SU-DHL-6 (cell line): ENCODE measurements at regions not wholly inside any gene's neighbourhood (a gene's known extent, or its start where the extent isn't known, plus 50 kb on each side); places are given as distances from the start of the nearest gene placed in this dataset.

ENCODE experiments used
- H2AFZ ChIP-seq: fragments of 200-600 bp; sonication (generic); 2 replicates; pipeline ENCODE4 v1.6.1; 2014; ENCODE audit warnings: low read depth, mild to moderate bottlenecking, moderate library complexity, mixed read lengths, antibody characterized with exemption, low read length; ENCODE audit not compliant: severe bottlenecking
- H3F3A ChIP-seq: fragments of 200-600 bp; shearing (Covaris generic); 2 replicates; pipeline ENCODE4 v1.6.0; 2016; ENCODE audit warnings: antibody characterized with exemption, mild to moderate bottlenecking; ENCODE audit not compliant: insufficient read depth
- H3K27ac ChIP-seq: fragments of 200-600 bp; sonication (generic); 2 replicates; pipeline ENCODE4 v1.5.1; 2016; ENCODE audit warnings: low read depth, mild to moderate bottlenecking, low read length, moderate library complexity, mixed read lengths
- H3K27me3 ChIP-seq: fragments of 200-600 bp; sonication (generic), shearing (Covaris generic); 2 replicates; pipeline ENCODE4 v1.6.0; 2014; ENCODE audit warnings: mild to moderate bottlenecking, low read length
- H3K36me3 ChIP-seq: fragments of 200-600 bp; sonication (generic); 2 replicates; pipeline ENCODE4 v1.6.1; 2014; ENCODE audit warnings: mild to moderate bottlenecking, low read length, mixed read lengths
- H3K4me2 ChIP-seq: fragments of 300-600, 200-600 bp; shearing (Covaris generic), sonication (generic); 2 replicates; pipeline ENCODE4 v1.6.0; 2014; ENCODE audit warnings: low read length, low read depth, mild to moderate bottlenecking; ENCODE audit not compliant: poor library complexity, severe bottlenecking
- H3K4me3 ChIP-seq: fragments of 200-600 bp; sonication (generic); 2 replicates; pipeline ENCODE4 v1.5.1; 2014; ENCODE audit warnings: antibody characterized with exemption, low read length, mild to moderate bottlenecking, mixed read lengths; ENCODE audit not compliant: insufficient read depth, poor library complexity, severe bottlenecking
- H3K79me2 ChIP-seq: fragments of 200-600 bp; sonication (generic); 2 replicates; pipeline ENCODE4 v1.6.1; 2014; ENCODE audit warnings: mild to moderate bottlenecking, low read length, moderate library complexity; ENCODE audit not compliant: insufficient read depth
- H3K9ac ChIP-seq: fragments of 200-600 bp; sonication (generic); 2 replicates; pipeline ENCODE4 v1.7.0; 2014; ENCODE audit warnings: mild to moderate bottlenecking, low read length
- H3K9me2 ChIP-seq: fragments of 200-600 bp; sonication (generic); replicated peaks from 2 replicates; pipeline ENCODE4 v1.6.1; 2014; ENCODE audit warnings: low read length; ENCODE audit not compliant: insufficient read depth
- H3K9me3 ChIP-seq: fragments of 200-600 bp; sonication (generic); 2 replicates; pipeline ENCODE4 v1.6.1; 2014; ENCODE audit warnings: low read length, mixed read lengths; ENCODE audit not compliant: insufficient read depth
- H4K20me1 ChIP-seq: fragments of 200-600 bp; sonication (generic); 2 replicates; pipeline ENCODE4 v1.6.1; 2014; ENCODE audit warnings: low read depth, mild to moderate bottlenecking, antibody characterized with exemption, low read length, moderate library complexity, mixed read lengths
- CTCF ChIP-seq: fragments of 200-600 bp; sonication (generic); IDR thresholded peaks from one replicate; pipeline ENCODE4 v1.5.1; 2017; ENCODE audit warnings: antibody characterized with exemption, mild to moderate bottlenecking, low read length, moderate library complexity; ENCODE audit not compliant: insufficient read depth, poor library complexity, severe bottlenecking
- EZH2phosphoT487 ChIP-seq: fragments of 200-600 bp; sonication (generic), shearing (Covaris generic); conservative IDR thresholded peaks from 2 replicates; pipeline ENCODE4 v1.6.1; 2018; ENCODE audit warnings: mild to moderate bottlenecking, antibody characterized with exemption, low read length, moderate library complexity, mixed read lengths

- no peaks in the 10 kb centered on the region for H4K20me1 ChIP-seq
- H3F3A ChIP-seq: no peaks in the 10 kb centered on the region
- no peaks in the 10 kb centered on the region for H3K79me2 ChIP-seq
- no peak overlapping the region for H3K27ac ChIP-seq
- no peak for TF ChIP-seq CTCF
- TF ChIP-seq EZH2phosphoT487: no peak
- H3K4me3 ChIP-seq: no peak overlapping the region
- no peak overlapping the region for H3K9ac ChIP-seq
- H3K27me3 ChIP-seq: no peaks in the 10 kb centered on the region
- H3K4me2 ChIP-seq: no peak overlapping the region
- no peaks in the 10 kb centered on the region for H3K9me2 ChIP-seq
- H2AFZ ChIP-seq: no peak overlapping the region
- no peaks in the 10 kb centered on the region for H3K36me3 ChIP-seq
- H3K9me3 ChIP-seq: no peaks in the 10 kb centered on the region
Observed at GRCh38 chr15:60115579-60116380, 111.7 kb downstream of the FOXB1 start.

- Histone ChIP-seq H2AFZ (no peak overlapping the region), H3K27me3 (no peaks in the 10 kb centered on the region), H3K27ac (no peak overlapping the region), H3K9me2 (no peaks in the 10 kb centered on the region), H3F3A (no peaks in the 10 kb centered on the region), H3K9ac (no peak overlapping the region), H4K20me1 (no peaks in the 10 kb centered on the region), H3K4me3 (no peak overlapping the region), H3K9me3 (no peaks in the 10 kb centered on the region), H3K4me2 (no peak overlapping the region), H3K79me2 (no peaks in the 10 kb centered on the region), H3K36me3 (no peaks in the 10 kb centered on the region)
- TF ChIP-seq EZH2phosphoT487: no peak
- no peak for TF ChIP-seq CTCF
Observed at GRCh38 chr15:60116456-60117089, 112.5 kb downstream of the FOXB1 start.

GRCh38 chr15:60118146-60118545 lies 114.0 kb downstream of the FOXB1 start:
- TF ChIP-seq CTCF (no peak), EZH2phosphoT487 (no peak)
- no peak overlapping the region for H3K4me3 ChIP-seq
- H3K27ac ChIP-seq: no peak overlapping the region
- no peak overlapping the region for H3K9ac ChIP-seq
- no peaks in the 10 kb centered on the region for H3K27me3 ChIP-seq
- H3K36me3 ChIP-seq: no peaks in the 10 kb centered on the region
- H4K20me1 ChIP-seq: no peaks in the 10 kb centered on the region
- H3K9me3 ChIP-seq: no peaks in the 10 kb centered on the region
- no peaks in the 10 kb centered on the region for H3K79me2 ChIP-seq
- H3K4me2 ChIP-seq: no peak overlapping the region
- H2AFZ ChIP-seq: no peak overlapping the region
- no peaks in the 10 kb centered on the region for H3F3A ChIP-seq
- H3K9me2 ChIP-seq: no peaks in the 10 kb centered on the region
